ENCODE measurements at regions not wholly inside any gene's neighbourhood (a gene's known extent, or its start where the extent isn't known, plus 50 kb on each side); places are given as distances from the start of the nearest gene placed in this dataset.

GRCh38 chr4:22077571-22077970 is 129.0 kb upstream of the KCNIP4 start:
- DNase-seq: no peak
- no peak for TF ChIP-seq CTCF (conservative IDR thresholded peaks at IDR 0.05)
- Mint-ChIP-seq H3K4me3 (no peak overlapping the region), H3K9me3 (peaks cover 27% of the 10 kb centered on the region), H3K27me3 (ENCODE audit: insufficient read depth) (no peaks in the 10 kb centered on the region), H3K36me3 (ENCODE audit: low read depth) (no peaks in the 10 kb centered on the region), H3K4me1 (no peaks in the 10 kb centered on the region), H3K27ac (no peak overlapping the region)
- Histone ChIP-seq H3K9ac (ENCODE audit: extremely low read depth, low read length, poor library complexity, severe bottlenecking) (no peak overlapping the region), H3K9me3 (ENCODE audit: control insufficient read depth, low read length) (peaks cover 19% of the 10 kb centered on the region), H3K27ac (ENCODE audit: low read depth, low read length) (no peak overlapping the region), H3K4me1 (ENCODE audit: control insufficient read depth, insufficient read depth, low read length) (no peaks in the 10 kb centered on the region), H3K4me3 (ENCODE audit: low read length) (no peak overlapping the region), H3K36me3 (ENCODE audit: control insufficient read depth, insufficient read depth, low read length) (no peaks in the 10 kb centered on the region), H3K27me3 (ENCODE audit: control insufficient read depth, insufficient read depth, low read length, poor library complexity, severe bottlenecking) (no peaks in the 10 kb centered on the region)
- WGBS, 2 experiments (ENCODE audit: insufficient coverage in 1 of 2, insufficient read length in 1 of 2): 100% methylated on average over 1 of the region's 1 CpG; no CpG with 5 or more reads in 1 of the 2 experiments

- H3K36me3 Mint-ChIP-seq (ENCODE audit: low read depth): no peaks in the 10 kb centered on the region
- H3K9me3 Mint-ChIP-seq: peaks cover 26% of the 10 kb centered on the region
- Histone ChIP-seq H3K27ac (ENCODE audit: low read depth, low read length) (no peak overlapping the region), H3K9ac (ENCODE audit: extremely low read depth, low read length, poor library complexity, severe bottlenecking) (no peak overlapping the region), H3K9me3 (ENCODE audit: control insufficient read depth, low read length) (peaks cover 31% of the 10 kb centered on the region), H3K4me1 (ENCODE audit: control insufficient read depth, insufficient read depth, low read length) (no peaks in the 10 kb centered on the region), H3K36me3 (ENCODE audit: control insufficient read depth, insufficient read depth, low read length) (no peaks in the 10 kb centered on the region), H3K27me3 (ENCODE audit: control insufficient read depth, insufficient read depth, low read length, poor library complexity, severe bottlenecking) (no peaks in the 10 kb centered on the region), H3K4me3 (ENCODE audit: low read length) (no peak overlapping the region)
- H3K27ac Mint-ChIP-seq: no peak overlapping the region
- 87 to 95% methylated on average over 2 to 3 of the region's 3 CpGs for WGBS, 2 experiments (ENCODE audit: insufficient coverage in 1 of 2, insufficient read length in 1 of 2)
- H3K27me3 Mint-ChIP-seq (ENCODE audit: insufficient read depth): no peaks in the 10 kb centered on the region
- DNase-seq: no peak
- no peak overlapping the region for H3K4me3 Mint-ChIP-seq
- peaks cover 5% of the 10 kb centered on the region for H3K4me1 Mint-ChIP-seq
- no peak for TF ChIP-seq CTCF (conservative IDR thresholded peaks at IDR 0.05)
Observed at GRCh38 chr4:22072726-22073125, 124.2 kb upstream of the KCNIP4 start.

- Mint-ChIP-seq H3K36me3 (ENCODE audit: low read depth) (no peaks in the 10 kb centered on the region), H3K9me3 (peaks cover 25% of the 10 kb centered on the region), H3K4me1 (peaks cover 5% of the 10 kb centered on the region), H3K27ac (no peak overlapping the region), H3K27me3 (ENCODE audit: insufficient read depth) (no peaks in the 10 kb centered on the region), H3K4me3 (no peak overlapping the region)
- Histone ChIP-seq H3K27me3 (ENCODE audit: control insufficient read depth, insufficient read depth, low read length, poor library complexity, severe bottlenecking) (no peaks in the 10 kb centered on the region), H3K4me1 (ENCODE audit: control insufficient read depth, insufficient read depth, low read length) (no peaks in the 10 kb centered on the region), H3K36me3 (ENCODE audit: control insufficient read depth, insufficient read depth, low read length) (no peaks in the 10 kb centered on the region), H3K4me3 (ENCODE audit: low read length) (no peak overlapping the region), H3K9me3 (ENCODE audit: control insufficient read depth, low read length) (peaks cover 31% of the 10 kb centered on the region), H3K27ac (ENCODE audit: low read depth, low read length) (no peak overlapping the region), H3K9ac (ENCODE audit: extremely low read depth, low read length, poor library complexity, severe bottlenecking) (no peak overlapping the region)
- DNase-seq: no peak
- WGBS, 2 experiments (ENCODE audit: insufficient coverage in 1 of 2, insufficient read length in 1 of 2): 69% methylated on average over 1 of the region's 1 CpG; no CpG with 5 or more reads in 1 of the 2 experiments
- no peak for TF ChIP-seq CTCF (conservative IDR thresholded peaks at IDR 0.05)
Observed at GRCh38 chr4:22072240-22072639, 123.7 kb upstream of the KCNIP4 start.

Data from endodermal cell (in vitro differentiated cells).